RCC 7860 (cell line): ENCODE measurements at regions not wholly inside any gene's neighbourhood (a gene's known extent, or its start where the extent isn't known, plus 50 kb on each side); places are given as distances from the start of the nearest gene placed in this dataset.
"Not testable (repeated sequence)": the region's sequence is repeated elsewhere in the genome, so short reads cannot be mapped to it uniquely, and the experiment has no call there.

Source experiments
- DNase-seq: peaks from one replicate; pipeline ENCODE4 v3.0.0-alpha.2; 2015; ENCODE audit warnings: low spot score
- FAIRE-seq: peaks from 2 replicates; lab custom pipeline; 2012; peaks lifted over from hg19 to GRCh38; lab: Jason Lieb, UNC

DNA sequence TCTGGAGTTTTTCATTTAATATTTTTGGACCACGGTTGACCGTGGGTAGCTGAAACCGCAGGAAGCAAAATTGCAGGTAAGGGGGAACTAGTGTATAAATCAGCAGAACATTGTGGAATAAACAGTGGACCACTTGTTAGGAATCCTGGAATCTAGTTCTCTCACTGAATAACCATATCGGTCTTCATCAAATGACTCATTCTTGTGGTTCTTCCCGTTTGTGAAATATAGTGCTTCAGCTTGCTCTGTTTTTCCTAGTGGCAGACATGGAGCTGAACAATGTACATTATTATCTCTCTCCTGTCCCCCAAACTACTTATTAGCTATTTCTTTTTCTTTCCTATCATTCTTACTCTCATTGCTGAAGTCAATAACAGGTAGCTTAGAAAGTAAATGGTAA is 61.9 kb downstream of the HSPA13 start:
- no peak for DNase-seq

DNA sequence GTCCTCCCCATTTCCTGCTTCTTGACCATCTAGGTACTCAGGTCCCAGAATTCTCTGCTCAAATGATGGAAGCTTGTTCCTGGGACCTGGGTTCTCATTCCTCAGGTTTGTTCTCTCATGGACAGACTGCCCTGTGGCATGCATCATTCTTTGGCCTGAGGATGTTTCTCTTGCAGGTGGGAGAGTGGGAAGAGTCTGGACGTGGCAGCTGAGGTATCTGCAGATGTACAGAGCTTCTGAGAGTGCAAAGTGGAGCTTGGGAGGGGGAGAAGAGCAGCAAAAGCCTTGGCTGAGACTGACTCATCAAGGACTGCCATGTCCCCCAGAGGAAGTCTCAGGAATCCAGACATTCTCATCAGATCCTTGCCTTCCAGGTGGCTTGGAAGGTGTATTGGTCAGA is 63.1 kb downstream of the HSPA13 start:
- FAIRE-seq (no peak), DNase-seq (no peak)

More for the DNA sequence above, 61.9 kb downstream of the HSPA13 start:
- FAIRE-seq: no peak

DNA sequence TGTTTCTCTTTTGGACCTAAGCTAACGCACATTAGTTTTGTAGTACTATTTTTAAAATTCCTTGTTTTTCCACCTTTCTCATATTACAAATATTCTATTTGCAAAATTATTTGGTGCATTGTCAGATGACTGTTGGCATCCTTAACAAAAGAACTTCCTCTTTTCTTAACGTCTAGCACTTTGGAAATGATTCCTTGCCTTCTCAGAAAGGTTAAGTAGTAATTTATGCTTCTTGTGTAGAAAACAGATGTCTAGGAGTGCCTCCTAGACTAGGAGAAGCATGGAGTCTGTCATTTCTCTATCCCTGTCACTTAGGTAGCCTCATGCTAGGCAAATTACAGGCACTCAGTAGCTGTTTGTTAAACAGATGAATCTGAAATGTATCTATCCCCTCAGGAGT is 64.4 kb downstream of the HSPA13 start:
- DNase-seq (no peak), FAIRE-seq (no peak)

DNA sequence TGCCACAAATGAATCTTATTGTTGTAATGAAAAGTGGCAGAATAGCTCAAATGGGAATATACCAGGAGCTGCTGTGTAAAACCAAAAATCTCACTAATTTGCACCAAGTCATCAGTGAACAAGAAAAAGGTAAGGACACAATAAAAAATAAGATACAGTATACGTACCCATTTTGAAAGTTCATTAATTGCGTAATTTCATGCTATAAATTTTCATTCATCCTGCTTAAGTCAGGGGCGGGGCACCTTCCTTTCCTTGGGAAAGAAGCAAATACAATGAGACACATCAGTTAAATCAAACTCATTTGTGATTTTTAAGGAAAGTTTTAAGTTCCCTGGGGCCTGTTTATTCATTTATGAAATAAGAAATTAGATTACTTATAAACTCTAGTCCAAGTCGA is 65.4 kb downstream of the HSPA13 start:
- no peak for FAIRE-seq
- no peak for DNase-seq

DNA sequence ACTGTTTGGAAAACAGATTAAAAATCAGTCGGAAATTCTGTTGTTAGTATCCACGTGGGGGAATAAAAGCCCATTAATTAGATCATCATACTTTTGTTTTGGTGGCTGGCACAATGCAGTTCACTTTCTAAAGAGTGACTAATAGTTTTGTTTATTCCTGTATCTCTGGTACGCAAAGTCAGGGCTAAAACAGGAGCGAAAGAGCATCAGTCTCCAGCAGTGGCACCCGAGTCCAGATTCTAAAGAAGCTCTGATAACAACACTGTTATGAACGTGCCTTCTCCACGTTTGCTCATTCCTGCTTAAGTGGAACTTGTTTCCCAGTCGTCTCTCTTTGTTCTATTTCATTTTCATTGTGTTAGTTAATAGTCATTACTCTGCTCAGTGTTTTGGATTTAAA is 69.6 kb downstream of the HSPA13 start:
- FAIRE-seq (no peak), DNase-seq (no peak)

DNA sequence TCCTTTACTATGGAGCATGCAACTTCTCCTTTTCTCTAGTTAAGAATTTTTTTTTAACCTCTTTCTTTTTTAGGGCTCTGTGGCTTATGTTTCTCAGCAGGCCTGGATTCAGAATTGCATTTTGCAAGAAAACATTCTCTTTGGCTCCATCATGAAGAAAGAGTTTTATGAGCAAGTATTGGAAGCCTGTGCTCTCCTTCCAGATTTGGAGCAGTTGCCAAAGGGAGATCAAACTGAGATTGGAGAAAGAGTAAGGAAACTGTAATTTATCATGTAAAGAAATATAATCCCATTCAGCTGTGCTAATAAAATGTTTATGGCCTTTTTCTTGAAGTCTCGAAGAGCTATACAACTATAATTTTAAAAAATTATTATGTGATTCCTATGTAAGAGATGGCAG is 70.1 kb downstream of the HSPA13 start:
- DNase-seq (no peak), FAIRE-seq (no peak)

DNA sequence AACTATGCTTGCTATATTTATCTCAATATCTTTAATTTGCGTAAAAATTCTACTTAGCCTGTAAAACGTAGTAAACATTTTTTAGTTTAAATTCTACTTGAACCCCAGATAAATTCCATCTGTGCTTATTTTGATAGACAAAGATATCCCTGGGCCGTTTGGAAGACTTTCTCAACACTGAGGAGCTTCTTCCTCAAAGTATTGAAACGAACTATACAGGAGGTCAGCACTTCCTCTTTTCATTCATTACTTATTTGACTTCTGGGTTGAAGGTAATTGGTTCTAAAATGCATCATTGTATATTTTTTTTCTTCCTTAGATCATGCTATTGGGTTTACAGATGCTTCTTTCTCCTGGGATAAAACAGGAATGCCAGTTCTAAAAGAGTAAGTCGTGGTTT is 74.7 kb downstream of the HSPA13 start:
- FAIRE-seq (no peak), DNase-seq (no peak)

DNA sequence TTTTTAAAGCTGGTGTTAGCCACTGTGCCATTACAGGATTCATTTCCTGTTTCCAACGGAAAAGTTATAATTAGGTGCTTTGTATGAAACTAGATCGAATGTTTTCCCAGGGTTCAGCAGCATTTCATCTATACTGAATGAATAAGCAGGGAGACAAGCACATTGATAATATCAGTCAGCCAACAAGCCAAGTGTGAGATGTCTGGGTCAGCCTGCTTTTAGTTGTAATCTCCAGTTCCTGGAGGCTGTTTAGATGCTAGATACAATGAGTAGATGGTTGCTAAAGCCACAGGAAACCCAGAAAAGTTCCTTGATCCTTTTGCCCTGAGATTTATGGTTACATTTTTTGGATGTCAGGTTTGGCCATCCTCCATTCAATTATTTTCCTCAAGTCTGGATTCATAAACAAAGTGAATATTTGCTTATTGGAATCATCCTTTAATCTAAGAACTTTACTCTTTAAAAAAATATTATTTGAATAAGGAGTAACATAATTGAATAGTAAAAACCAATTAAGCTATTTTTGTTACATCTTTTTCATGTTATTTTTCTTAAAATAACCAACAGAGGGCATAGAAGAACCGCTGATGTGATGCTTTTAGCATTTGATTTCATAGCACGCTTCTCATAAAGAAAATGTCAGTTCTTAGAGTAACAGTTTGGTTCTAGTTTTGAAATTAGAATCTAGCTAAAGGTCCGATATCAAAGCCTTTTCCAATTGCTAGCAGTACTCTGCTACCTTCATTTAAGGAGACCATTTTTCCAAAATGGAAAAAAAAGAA is 76.6 kb downstream of the HSPA13 start:
- DNase-seq (no peak), FAIRE-seq (peak; percentile 30)

DNA sequence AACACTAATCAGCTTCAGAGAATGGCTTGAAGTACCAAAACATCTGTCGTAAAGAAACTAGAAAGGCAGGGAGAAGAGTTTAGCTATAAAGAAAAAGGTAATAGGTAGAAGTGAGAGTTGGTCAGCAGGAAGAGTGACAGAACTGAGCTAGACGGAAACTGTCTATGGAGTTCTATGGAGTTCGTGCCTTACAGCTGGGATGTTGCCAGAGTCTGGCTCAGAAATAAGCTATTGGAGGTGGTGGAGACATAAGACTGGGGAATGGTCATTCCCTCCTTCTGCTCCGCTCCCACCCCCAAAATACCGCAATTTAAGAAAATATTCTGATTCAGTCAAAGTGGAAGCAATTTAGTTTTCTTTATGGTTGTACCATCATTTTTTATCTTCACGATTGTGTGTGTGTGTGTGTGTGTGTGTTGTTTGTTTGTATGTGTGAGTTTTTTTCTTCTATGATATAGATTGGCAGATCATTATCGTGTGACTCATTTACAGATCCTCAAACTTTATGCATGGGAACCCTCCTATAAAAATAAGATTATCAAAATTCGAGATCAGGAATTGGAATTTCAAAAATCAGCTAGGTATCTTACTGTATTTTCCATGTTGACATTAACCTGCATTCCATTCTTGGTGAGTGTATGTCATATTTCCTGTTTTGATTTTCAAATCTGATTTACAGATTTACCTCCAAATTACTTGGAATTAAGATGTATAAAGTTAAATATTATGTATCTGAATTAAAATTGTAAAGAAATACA is 79.0 kb downstream of the HSPA13 start:
- DNase-seq: no peak
- no peak for FAIRE-seq

DNA sequence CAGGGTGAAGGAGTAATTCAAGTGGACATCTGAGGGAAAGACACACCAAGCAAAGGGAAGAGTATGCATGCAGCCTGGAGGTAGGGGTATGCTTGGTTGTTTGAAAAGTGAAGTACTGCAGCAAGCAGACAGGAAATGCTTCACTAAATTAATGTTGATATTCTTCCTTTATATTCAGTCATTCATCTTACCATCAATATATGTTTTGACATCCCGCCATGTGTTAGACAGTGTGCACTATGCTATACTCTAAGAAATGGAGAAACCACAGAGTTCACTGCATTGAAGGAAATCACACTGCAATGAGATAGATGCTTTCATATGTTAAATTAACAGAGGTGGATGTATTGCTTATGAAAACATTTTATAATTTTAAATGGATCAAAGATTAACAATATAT is 82.9 kb downstream of the HSPA13 start:
- DNase-seq: no peak
- FAIRE-seq: no peak

DNA sequence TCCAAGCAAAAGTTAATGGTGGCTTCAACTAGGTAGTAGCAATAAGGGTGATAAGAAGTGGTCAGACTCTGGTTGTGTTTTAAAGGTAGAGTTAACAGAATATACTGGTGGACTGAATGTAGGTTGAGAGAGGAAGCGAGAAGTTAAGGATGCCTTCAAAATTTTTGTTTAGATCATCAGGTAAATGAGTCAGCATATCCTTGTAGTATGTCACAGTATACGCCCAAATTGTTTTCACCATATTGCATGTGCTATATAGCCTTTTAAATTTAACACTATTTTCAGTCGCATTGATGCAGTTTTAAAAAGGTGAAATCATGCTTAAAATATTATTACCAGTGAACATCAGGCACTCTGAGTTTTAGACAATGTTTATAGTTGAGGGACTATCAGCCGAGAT is 74.6 kb downstream of the RBM11 start:
- DNase-seq (no peak), FAIRE-seq (no peak)

DNA sequence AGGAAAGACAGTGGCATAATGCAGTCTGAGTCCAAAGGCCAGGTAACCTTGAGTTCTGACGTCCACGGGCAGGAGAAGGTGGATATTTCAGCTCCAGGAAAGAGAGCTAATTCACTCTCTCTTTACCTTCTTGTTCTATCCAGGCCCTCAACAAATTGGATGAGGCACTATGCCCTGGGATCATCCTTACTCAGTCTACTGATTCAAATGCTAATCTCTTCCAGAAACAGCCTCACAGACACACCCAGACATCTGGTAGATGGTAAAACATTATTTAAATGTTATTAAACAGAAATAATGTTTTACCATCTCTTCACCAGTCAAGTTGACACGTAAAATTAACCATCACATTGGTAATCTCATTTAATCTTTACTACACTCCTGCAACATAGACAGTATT is 73.0 kb downstream of the RBM11 start:
- no peak for FAIRE-seq
- DNase-seq: no peak

DNA sequence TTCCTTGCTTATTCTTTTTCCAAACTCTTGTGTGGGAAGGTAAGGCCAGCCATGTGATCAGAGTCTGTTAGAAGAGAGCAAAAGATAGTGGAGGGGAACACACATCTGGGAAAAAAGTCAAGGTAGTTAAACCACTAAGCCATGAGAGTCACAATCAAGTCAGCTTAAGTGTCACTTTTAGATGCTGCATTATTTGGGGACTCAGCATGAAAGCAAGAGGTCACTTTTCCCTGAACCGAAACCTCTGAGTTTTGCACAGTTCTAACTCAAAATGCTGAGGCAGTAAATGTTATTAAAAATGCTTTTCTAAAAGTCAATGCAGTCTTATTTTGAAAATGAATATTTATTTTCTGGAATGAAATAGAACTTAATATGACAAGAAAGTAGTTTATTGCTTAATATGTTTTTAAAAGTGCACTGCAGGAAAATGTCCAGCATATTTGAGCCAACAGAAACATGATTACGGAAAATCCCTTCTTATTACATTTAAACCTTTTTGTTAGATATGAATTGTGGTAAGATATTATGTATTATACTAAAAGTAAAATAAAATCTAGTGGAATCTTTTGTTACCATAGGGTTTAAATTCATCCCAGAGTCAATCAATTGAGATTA is 69.3 kb downstream of the RBM11 start:
- DNase-seq: no peak
- FAIRE-seq: no peak

DNA sequence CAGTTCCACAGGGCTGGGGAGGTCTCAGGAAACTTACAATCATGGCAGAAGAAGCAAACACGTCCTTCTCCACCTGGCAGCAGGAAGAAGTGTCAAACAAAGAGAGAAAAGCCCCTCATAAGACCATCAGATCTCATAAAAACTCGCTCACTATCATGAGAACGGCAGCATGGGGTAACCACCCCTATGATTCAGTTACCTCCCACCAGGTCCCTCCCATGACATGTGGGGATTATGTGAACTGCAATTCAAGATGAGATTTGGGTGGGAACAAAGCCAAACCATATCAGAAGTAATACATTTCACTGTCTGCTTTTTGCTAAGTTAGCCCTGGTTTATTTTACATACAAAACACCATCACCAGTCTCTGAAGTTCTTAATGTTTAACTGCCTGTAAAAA is 68.5 kb downstream of the RBM11 start:
- DNase-seq (no peak), FAIRE-seq (no peak)

DNA sequence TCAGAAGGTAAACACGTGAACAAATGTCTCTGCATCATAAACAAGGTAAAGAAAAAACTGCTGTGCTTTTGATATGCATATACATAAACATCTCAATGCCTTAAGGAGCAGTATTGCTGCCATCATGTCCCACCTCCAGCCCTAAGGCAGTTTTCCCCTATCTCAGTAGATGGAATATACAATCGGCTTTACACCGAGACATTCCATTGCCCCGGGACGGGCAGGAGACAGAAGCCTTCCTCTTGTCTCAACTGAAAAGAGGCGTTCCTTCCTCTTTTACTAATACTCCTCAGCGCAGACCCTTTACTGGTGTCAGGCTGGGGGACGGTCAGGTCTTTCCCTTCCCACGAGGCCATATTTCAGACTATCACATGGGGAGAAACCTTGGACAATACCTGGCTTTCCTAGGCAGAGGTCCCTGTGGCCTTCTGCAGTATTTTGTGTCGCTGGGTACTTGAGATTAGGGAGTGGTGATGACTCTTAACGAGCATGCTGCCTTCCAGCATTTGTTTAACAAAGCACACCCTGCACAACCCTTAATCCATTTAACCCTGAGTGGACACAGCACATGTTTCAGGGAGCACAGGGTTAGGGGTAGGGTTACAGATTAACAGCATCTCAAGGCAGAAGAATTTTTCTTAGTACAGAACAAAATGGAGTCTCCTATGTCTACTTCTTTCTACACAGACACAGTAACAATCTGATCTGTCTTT is 65.4 kb downstream of the RBM11 start:
- FAIRE-seq: not testable (repeated sequence)

More for the DNA sequence above, 65.4 kb downstream of the RBM11 start:
- not testable (repeated sequence) for DNase-seq
